ENCODE measurements at regions not wholly inside any gene's neighbourhood (a gene's known extent, or its start where the extent isn't known, plus 50 kb on each side); places are given as distances from the start of the nearest gene placed in this dataset.

DNA sequence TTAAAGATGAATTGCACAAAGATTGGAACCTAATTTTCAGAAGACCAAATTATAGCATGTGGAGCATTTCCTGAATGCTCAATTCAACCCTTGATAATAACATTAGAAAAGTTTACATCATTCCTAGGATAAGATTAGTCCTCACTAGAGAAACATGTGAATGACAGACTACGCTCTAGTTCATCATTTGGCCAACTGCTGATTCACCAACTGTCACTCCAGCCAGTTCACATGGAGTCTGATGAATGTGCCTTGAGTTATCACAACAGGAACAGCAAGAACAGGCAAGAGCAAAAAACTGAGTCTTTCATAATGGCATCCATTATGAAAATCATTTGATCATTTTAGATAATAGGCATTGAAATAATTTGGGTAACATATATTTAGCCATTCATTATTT is 415.9 kb downstream of the PTPRC start:
- TF ChIP-seq POLR2AphosphoS5 (IDR thresholded peaks at IDR 0.05; ENCODE audit: low read depth, low read length) (no peak), POLR2A (IDR thresholded peaks at IDR 0.05; ENCODE audit: low read depth, low read length) (no peak)
